PC-3 (cell line): ENCODE measurements at regions not wholly inside any gene's neighbourhood (a gene's known extent, or its start where the extent isn't known, plus 50 kb on each side); places are given as distances from the start of the nearest gene placed in this dataset.

Experiments used
- EZH2 ChIP-seq: fragments of 300-600 bp; sonication (generic); IDR thresholded peaks from one replicate; pipeline ENCODE4 v1.6.1; 2017; ENCODE audit warnings: antibody characterized with exemption, mild to moderate bottlenecking, low read length; ENCODE audit not compliant: unreplicated experiment
- TF ChIP-seq, protein P1 (sequence below): fragments of 300-600 bp; sonication (generic); conservative IDR thresholded peaks from 2 replicates; pipeline ENCODE4 v1.5.1; 2017; ENCODE audit warnings: antibody characterized with exemption, low read depth, mild to moderate bottlenecking, low read length

DNA sequence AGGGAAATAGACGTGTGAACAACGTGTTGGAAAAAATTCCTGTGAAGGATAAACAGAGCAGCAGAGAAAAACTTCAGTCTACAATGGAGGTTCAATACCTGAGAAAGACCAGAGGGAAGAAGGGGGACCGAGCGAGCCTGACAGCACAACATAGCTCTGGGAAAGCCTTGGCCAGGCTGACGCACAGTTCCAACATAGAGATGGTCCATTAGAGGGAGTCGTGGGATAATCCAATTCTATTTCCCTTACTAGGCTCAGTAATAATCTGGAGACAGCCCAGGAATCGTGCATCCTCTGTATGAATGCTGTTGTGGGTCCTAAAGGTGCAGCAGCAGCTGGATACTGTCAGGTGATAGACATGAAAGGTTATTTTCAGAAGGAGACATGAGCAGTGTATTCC, 370.8 kb upstream of the BTBD3 start:
- TF ChIP-seq, protein P1, sequence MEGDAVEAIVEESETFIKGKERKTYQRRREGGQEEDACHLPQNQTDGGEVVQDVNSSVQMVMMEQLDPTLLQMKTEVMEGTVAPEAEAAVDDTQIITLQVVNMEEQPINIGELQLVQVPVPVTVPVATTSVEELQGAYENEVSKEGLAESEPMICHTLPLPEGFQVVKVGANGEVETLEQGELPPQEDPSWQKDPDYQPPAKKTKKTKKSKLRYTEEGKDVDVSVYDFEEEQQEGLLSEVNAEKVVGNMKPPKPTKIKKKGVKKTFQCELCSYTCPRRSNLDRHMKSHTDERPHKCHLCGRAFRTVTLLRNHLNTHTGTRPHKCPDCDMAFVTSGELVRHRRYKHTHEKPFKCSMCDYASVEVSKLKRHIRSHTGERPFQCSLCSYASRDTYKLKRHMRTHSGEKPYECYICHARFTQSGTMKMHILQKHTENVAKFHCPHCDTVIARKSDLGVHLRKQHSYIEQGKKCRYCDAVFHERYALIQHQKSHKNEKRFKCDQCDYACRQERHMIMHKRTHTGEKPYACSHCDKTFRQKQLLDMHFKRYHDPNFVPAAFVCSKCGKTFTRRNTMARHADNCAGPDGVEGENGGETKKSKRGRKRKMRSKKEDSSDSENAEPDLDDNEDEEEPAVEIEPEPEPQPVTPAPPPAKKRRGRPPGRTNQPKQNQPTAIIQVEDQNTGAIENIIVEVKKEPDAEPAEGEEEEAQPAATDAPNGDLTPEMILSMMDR: no peak
- no peak for TF ChIP-seq EZH2
